Endothelial cell of umbilical vein (primary cell): ENCODE measurements at regions not wholly inside any gene's neighbourhood (a gene's known extent, or its start where the extent isn't known, plus 50 kb on each side); places are given as distances from the start of the nearest gene placed in this dataset.

ENCODE experiments used
- BruUV-seq: library from RNA; stranded (reverse); fragments of 400-500 nt; replicated peaks from 2 replicates; lab custom pipeline; 2021; lab: Mats Ljungman, UMichigan
- CTCF ChIA-PET: fragments of 300-600, 350-600 bp; sonication (Branson Sonifier 250); formaldehyde crosslinking; loops from one replicate; lab custom pipeline; 2021; ENCODE audit warnings: antibody characterized with exemption, inconsistent platforms; lab: Charles Lee
- POLR2A ChIA-PET: fragments of 300-600, 350-600 bp; sonication (Branson Sonifier 250); formaldehyde crosslinking; loops from one replicate; lab custom pipeline; 2021; ENCODE audit warnings: antibody characterized with exemption, inconsistent platforms; lab: Charles Lee
- DNase-seq: peaks from one replicate; pipeline ENCODE4 v3.0.0-alpha.2; 2011; ENCODE audit warnings: low read depth, low spot score
- FAIRE-seq: peaks from 2 replicates; lab custom pipeline; 2011; peaks lifted over from hg19 to GRCh38; lab: Jason Lieb, UNC
- H2AFZ ChIP-seq: 2 replicates; pipeline ENCODE4 v1.6.0; 2012; ENCODE audit warnings: low read depth, low read length, control low read depth, inconsistent platforms
- H3K27ac ChIP-seq: 2 replicates; pipeline ENCODE4 v1.5.1; 2011; ENCODE audit warnings: low read depth, mild to moderate bottlenecking, control low read depth, low read length, moderate library complexity; ENCODE audit not compliant: insufficient read depth
- H3K27me3 ChIP-seq, 2 experiments: 2 replicates each; pipeline versions ENCODE4 v1.6.0 to v1.6.1; 2011; ENCODE audit warnings: low read length in 2 of 2, mixed read lengths in 1 of 2; ENCODE audit not compliant: control insufficient read depth in 2 of 2, insufficient read depth in 2 of 2
- H3K36me3 ChIP-seq, 2 experiments: 2 replicates in 1 of 2; 3 replicates in 1 of 2; pipeline ENCODE4 v1.5.1; 2011; ENCODE audit warnings: low read length in 2 of 2, mild to moderate bottlenecking in 1 of 2, moderate library complexity in 1 of 2; ENCODE audit not compliant: control insufficient read depth in 2 of 2, insufficient read depth in 2 of 2; ENCODE audit errors: extremely low read depth in 1 of 2
- H3K4me1 ChIP-seq: 3 replicates; pipeline ENCODE4 v1.5.1; 2011; ENCODE audit warnings: mild to moderate bottlenecking, low read length; ENCODE audit not compliant: control insufficient read depth, insufficient read depth; ENCODE audit errors: extremely low read depth
- H3K4me2 ChIP-seq: 2 replicates; pipeline ENCODE4 v1.6.1; 2011; ENCODE audit warnings: low read length, control low read depth, mixed read lengths; ENCODE audit not compliant: insufficient read depth
- H3K4me3 ChIP-seq, 3 experiments: fragments of 200-600 bp in 1 of 3; sonication (generic), shearing (Covaris generic) in 1 of 3; replicated peaks in 1 of 3; 2 replicates each; pipeline ENCODE4 v1.5.1; 2011 to 2016; ENCODE audit warnings: control low read depth in 3 of 3, low read length in 3 of 3, mild to moderate bottlenecking in 2 of 3, inconsistent platforms in 1 of 3, low read depth in 1 of 3, moderate library complexity in 1 of 3; ENCODE audit not compliant: insufficient read depth in 1 of 3
- H3K79me2 ChIP-seq: 2 replicates; pipeline ENCODE4 v1.6.0; 2012; ENCODE audit warnings: low read length, inconsistent platforms; ENCODE audit not compliant: control insufficient read depth, insufficient read depth
- H3K9ac ChIP-seq: replicated peaks from 2 replicates; pipeline ENCODE3; 2011; ENCODE audit warnings: low read length, control low read depth; ENCODE audit not compliant: insufficient read depth; ENCODE audit errors: extremely low read depth
- H3K9me1 ChIP-seq: replicated peaks from 3 replicates; pipeline ENCODE4 v1.6.0; 2011; ENCODE audit warnings: mild to moderate bottlenecking, low read length; ENCODE audit not compliant: control insufficient read depth, insufficient read depth; ENCODE audit errors: extremely low read depth
- H3K9me3 ChIP-seq: replicated peaks from 2 replicates; pipeline ENCODE4 v1.5.1; 2012; ENCODE audit warnings: low read length, inconsistent platforms; ENCODE audit not compliant: control insufficient read depth, insufficient read depth
- H4K20me1 ChIP-seq: replicated peaks from 2 replicates; pipeline ENCODE3; 2011; ENCODE audit warnings: mild to moderate bottlenecking, low read length; ENCODE audit not compliant: control insufficient read depth, insufficient read depth; ENCODE audit errors: extremely low read depth
- EZH2 ChIP-seq: IDR thresholded peaks from 2 replicates; pipeline ENCODE4 v1.6.1; 2012; ENCODE audit warnings: borderline replicate concordance, low read depth, mild to moderate bottlenecking, moderate library complexity, low read length, inconsistent platforms; ENCODE audit not compliant: severe bottlenecking
- FOS ChIP-seq: IDR thresholded peaks from 2 replicates; pipeline ENCODE4 v1.6.1; 2011; ENCODE audit warnings: mild to moderate bottlenecking, low read length, moderate library complexity, borderline replicate concordance; ENCODE audit not compliant: insufficient read depth
- GATA2 ChIP-seq: IDR thresholded peaks from 2 replicates; pipeline ENCODE4 v1.7.0; 2011; ENCODE audit warnings: low read depth, mild to moderate bottlenecking, moderate library complexity, mixed read lengths, low read length; ENCODE audit not compliant: insufficient read length, insufficient read depth
- JUN ChIP-seq: IDR thresholded peaks from 2 replicates; pipeline ENCODE4 v1.6.1; 2011; ENCODE audit warnings: borderline replicate concordance, low read depth; ENCODE audit not compliant: insufficient read length, insufficient read depth
- MYC ChIP-seq: IDR thresholded peaks from one replicate; pipeline ENCODE4 v1.6.1; 2011; ENCODE audit warnings: mild to moderate bottlenecking, low read depth, low read length
- POLR2A ChIP-seq: IDR thresholded peaks from 2 replicates; pipeline ENCODE4 v1.6.1; 2012; ENCODE audit warnings: low read depth, mild to moderate bottlenecking, control low read depth, low read length
- POLR2AphosphoS5 ChIP-seq: IDR thresholded peaks from 2 replicates; pipeline ENCODE4 v1.6.1; 2012; ENCODE audit warnings: low read depth, mild to moderate bottlenecking, control low read depth, low read length, moderate library complexity; ENCODE audit not compliant: insufficient read depth
- dilution Hi-C: fragments of 300-500 bp; cut with MboI; formaldehyde crosslinking; loops from one replicate; pipeline ENCODE4 v1.15.0; 2019; ENCODE audit warnings: low sequenced_read_pairs; ENCODE audit not compliant: extremely low pct_ligation_motif_present
- intact Hi-C: fragments of 100-400 bp; cut with micrococcal nuclease; formaldehyde crosslinking; loops from one replicate; pipeline ENCODE4 v1.10.0; 2022
- TF ChIP-seq, protein P1 (sequence below): IDR thresholded peaks from 2 replicates; pipeline ENCODE4 v1.6.1; 2011; ENCODE audit not compliant: insufficient read depth, insufficient read length
- TF ChIP-seq, protein P2 (sequence below), 2 donors: IDR thresholded peaks; 1 replicate in 1 of 2; 2 replicates in 1 of 2; pipeline ENCODE4 v1.5.1; 2011; ENCODE audit warnings: low read length in 2 of 2, mild to moderate bottlenecking in 2 of 2, moderate library complexity in 2 of 2, control low read depth in 1 of 2, inconsistent platforms in 1 of 2, low read depth in 1 of 2; ENCODE audit not compliant: insufficient read depth in 1 of 2; ENCODE audit errors: extremely low read depth in 1 of 2

DNA sequence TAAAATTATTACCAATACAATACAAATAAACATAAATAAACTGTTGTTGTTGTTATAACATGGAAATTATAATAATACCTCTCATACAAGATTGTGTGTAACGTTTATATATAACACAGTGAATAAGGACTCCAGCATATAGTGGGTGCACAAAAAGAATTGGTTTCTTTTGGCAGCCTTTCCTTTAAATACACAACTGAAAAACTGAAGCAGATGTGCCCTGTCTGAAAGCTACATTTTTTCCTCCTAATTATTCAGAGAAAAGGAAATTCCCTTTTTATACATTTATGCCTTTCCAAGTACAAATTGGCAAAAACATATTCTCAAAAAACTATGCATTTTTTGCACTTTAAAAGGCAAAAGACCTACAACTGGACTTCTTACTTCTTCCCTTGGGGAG lies 928.9 kb upstream of the NR2F2 start:
- H3K9ac ChIP-seq, result no peak overlapping the region
- H3K4me2 ChIP-seq, result no peak overlapping the region
- TF ChIP-seq, protein P1, sequence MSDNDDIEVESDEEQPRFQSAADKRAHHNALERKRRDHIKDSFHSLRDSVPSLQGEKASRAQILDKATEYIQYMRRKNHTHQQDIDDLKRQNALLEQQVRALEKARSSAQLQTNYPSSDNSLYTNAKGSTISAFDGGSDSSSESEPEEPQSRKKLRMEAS, result no peak
- TF ChIP-seq EZH2 (no peak), MYC (no peak), JUN (no peak), GATA2 (no peak), POLR2A (no peak), FOS (no peak), POLR2AphosphoS5 (no peak)
- TF ChIP-seq, protein P2, sequence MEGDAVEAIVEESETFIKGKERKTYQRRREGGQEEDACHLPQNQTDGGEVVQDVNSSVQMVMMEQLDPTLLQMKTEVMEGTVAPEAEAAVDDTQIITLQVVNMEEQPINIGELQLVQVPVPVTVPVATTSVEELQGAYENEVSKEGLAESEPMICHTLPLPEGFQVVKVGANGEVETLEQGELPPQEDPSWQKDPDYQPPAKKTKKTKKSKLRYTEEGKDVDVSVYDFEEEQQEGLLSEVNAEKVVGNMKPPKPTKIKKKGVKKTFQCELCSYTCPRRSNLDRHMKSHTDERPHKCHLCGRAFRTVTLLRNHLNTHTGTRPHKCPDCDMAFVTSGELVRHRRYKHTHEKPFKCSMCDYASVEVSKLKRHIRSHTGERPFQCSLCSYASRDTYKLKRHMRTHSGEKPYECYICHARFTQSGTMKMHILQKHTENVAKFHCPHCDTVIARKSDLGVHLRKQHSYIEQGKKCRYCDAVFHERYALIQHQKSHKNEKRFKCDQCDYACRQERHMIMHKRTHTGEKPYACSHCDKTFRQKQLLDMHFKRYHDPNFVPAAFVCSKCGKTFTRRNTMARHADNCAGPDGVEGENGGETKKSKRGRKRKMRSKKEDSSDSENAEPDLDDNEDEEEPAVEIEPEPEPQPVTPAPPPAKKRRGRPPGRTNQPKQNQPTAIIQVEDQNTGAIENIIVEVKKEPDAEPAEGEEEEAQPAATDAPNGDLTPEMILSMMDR (IDR thresholded peaks at IDR 0.05; ENCODE audit: extremely low read depth in 1 of 2, insufficient read depth in 1 of 2, low read depth in 1 of 2, low read length in 2 of 2), result no peak
- FAIRE-seq (no peak), DNase-seq (no peak)
- no peaks in the 10 kb centered on the region for H3K9me1 ChIP-seq
- no peak overlapping the region for H3K4me3 ChIP-seq
- no peaks in the 10 kb centered on the region for H3K79me2 ChIP-seq
- H3K27ac ChIP-seq, result no peak overlapping the region
- CTCF ChIA-PET, result no interaction called here
- H2AFZ ChIP-seq, result no peak overlapping the region
- dilution Hi-C loops (no loop called here), intact Hi-C loops (no loop called here)
- no peaks in the 10 kb centered on the region for H3K27me3 ChIP-seq
- H3K9me3 ChIP-seq, result no peaks in the 10 kb centered on the region
- H3K4me1 ChIP-seq, result peaks cover 10% of the 10 kb centered on the region
- H3K36me3 ChIP-seq, result no peaks in the 10 kb centered on the region
- no peaks in the 10 kb centered on the region for H4K20me1 ChIP-seq
- BruUV-seq, result no TSS peak
- POLR2A ChIA-PET, result no interaction called here
